Left cardiac atrium (tissue), 4 donors: ENCODE measurements at regions not wholly inside any gene's neighbourhood (a gene's known extent, or its start where the extent isn't known, plus 50 kb on each side); places are given as distances from the start of the nearest gene placed in this dataset.

Source experiments
- ATAC-seq, 2 donors: fragments of 200-7000 bp; cut with Tn5 transposase; one replicate each; pipeline ENCODE4 v1.9.1; 2020; ENCODE audit warnings: mild to moderate bottlenecking in 2 of 2, moderate library complexity in 2 of 2
- DNase-seq: peaks from one replicate; pipeline ENCODE4 v3.0.0-alpha.2; 2020
- intact Hi-C, 2 donors: fragments of 100-400 bp; cut with DNase I; formaldehyde crosslinking; loops; one replicate each; pipeline versions ENCODE4 v1.14.1 to v1.15.1; 2022 to 2023
- donor health status: DM: no; HTN: yes; CAD: no.
- donor health status: DM: no; HTN: yes; CAD: no; lungs with severe emphysema.
- donor health status: DM: yes; HTN: yes; CAD: no.
- donor health status: Dilated cardiomyopathy.

GRCh38 chr1:103266036-103266435 is 157.7 kb upstream of the COL11A1 start:
- intact Hi-C loops, result no loop called here
- no peak for DNase-seq
- no peak for ATAC-seq

- no peak for ATAC-seq
- intact Hi-C loops, result no loop called here
- DNase-seq, result no peak
Measured at GRCh38 chr1:103265551-103265950, 157.2 kb upstream of the COL11A1 start.

GRCh38 chr1:103259982-103260381 is 151.7 kb upstream of the COL11A1 start:
- intact Hi-C loops, result no loop called here
- DNase-seq (no peak), ATAC-seq (no peak)

GRCh38 chr1:103256490-103256889 is 148.2 kb upstream of the COL11A1 start:
- DNase-seq (no peak), ATAC-seq (no peak)
- intact Hi-C loops, result no loop called here

- intact Hi-C loops, result no loop called here
- ATAC-seq, result no peak
- DNase-seq, result no peak
Measured at GRCh38 chr1:103254691-103255090, 146.4 kb upstream of the COL11A1 start.

GRCh38 chr1:103250441-103250861 is 142.1 kb upstream of the COL11A1 start:
- no peak for DNase-seq
- intact Hi-C loops, result no loop called here
- ATAC-seq, result no peak

- no peak for ATAC-seq
- intact Hi-C loops, result no loop called here
- DNase-seq, result no peak
Measured at GRCh38 chr1:103248417-103249102, 140.2 kb upstream of the COL11A1 start.

- ATAC-seq (no peak), DNase-seq (no peak)
- intact Hi-C loops, result no loop called here
Measured at GRCh38 chr1:103247517-103247916, 139.2 kb upstream of the COL11A1 start.

- intact Hi-C loops, result no loop called here
- no peak for DNase-seq
- no peak for ATAC-seq
Measured at GRCh38 chr1:103243481-103243880, 135.2 kb upstream of the COL11A1 start.

- ATAC-seq (no peak), DNase-seq (no peak)
- intact Hi-C loops, result no loop called here
Measured at GRCh38 chr1:103239034-103239433, 130.7 kb upstream of the COL11A1 start.

GRCh38 chr1:103230061-103230460 is 121.7 kb upstream of the COL11A1 start:
- intact Hi-C loops, result no loop called here
- DNase-seq (no peak), ATAC-seq (no peak)

- no peak for ATAC-seq
- intact Hi-C loops, result no loop called here
Measured at GRCh38 chr1:103220631-103221041, 112.3 kb upstream of the COL11A1 start.

GRCh38 chr1:103218821-103219220 is 110.5 kb upstream of the COL11A1 start:
- intact Hi-C loops, result no loop called here
- ATAC-seq (no peak), DNase-seq (no peak)

More at GRCh38 chr1:103220631-103221041, 112.3 kb upstream of the COL11A1 start:
- DNase-seq, result no peak

GRCh38 chr1:103218369-103218768 is 110.0 kb upstream of the COL11A1 start:
- no peak for ATAC-seq
- DNase-seq, result no peak
- intact Hi-C loops, result no loop called here

- DNase-seq (no peak), ATAC-seq (no peak)
- intact Hi-C loops, result no loop called here
Measured at GRCh38 chr1:103211073-103211472, 102.8 kb upstream of the COL11A1 start.

GRCh38 chr1:103208844-103209243 is 100.5 kb upstream of the COL11A1 start:
- DNase-seq (no peak), ATAC-seq (no peak)
- intact Hi-C loops, result no loop called here

GRCh38 chr1:103199001-103199400 is 90.7 kb upstream of the COL11A1 start:
- ATAC-seq (no peak), DNase-seq (no peak)
- intact Hi-C loops, result no loop called here

- intact Hi-C loops, result no loop called here
Measured at GRCh38 chr1:103198076-103198475, 89.8 kb upstream of the COL11A1 start.

GRCh38 chr1:103197216-103197615 is 88.9 kb upstream of the COL11A1 start:
- DNase-seq, result no peak

More at GRCh38 chr1:103198076-103198475, 89.8 kb upstream of the COL11A1 start:
- ATAC-seq (no peak), DNase-seq (no peak)

GRCh38 chr1:103194984-103195383 is 86.7 kb upstream of the COL11A1 start:
- no peak for DNase-seq
- intact Hi-C loops, result no loop called here
- no peak for ATAC-seq

More at GRCh38 chr1:103197216-103197615, 88.9 kb upstream of the COL11A1 start:
- intact Hi-C loops, result no loop called here
- ATAC-seq, result no peak

GRCh38 chr1:103194060-103194459 is 85.7 kb upstream of the COL11A1 start:
- intact Hi-C loops, result no loop called here

More at GRCh38 chr1:103194060-103194459, 85.7 kb upstream of the COL11A1 start:
- DNase-seq (no peak), ATAC-seq (no peak)
